ENCODE measurements at regions not wholly inside any gene's neighbourhood (a gene's known extent, or its start where the extent isn't known, plus 50 kb on each side); places are given as distances from the start of the nearest gene placed in this dataset.

DNA sequence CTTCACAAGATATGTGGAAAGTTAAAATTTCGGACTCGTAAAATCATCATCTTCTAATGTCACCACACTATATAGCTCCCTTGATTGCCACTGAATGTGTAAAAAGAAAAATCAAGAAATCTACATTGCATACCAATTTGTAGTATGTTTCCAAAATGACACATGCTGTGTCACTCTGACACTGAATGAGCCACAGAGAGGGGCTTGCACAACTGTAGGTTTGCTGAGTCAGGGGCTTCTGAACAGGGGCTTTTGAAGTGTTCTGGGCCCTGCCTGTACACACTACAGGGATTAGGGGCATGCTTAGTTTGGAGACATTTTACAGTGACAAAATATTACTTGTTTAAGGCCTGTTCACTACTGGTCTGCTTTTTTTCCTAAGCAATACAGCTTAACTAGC, 234.4 kb upstream of the GRAMD2B start:
- H3K9me3 ChIP-seq, result no peaks in the 10 kb centered on the region
- no peak for DNase-seq

DNA sequence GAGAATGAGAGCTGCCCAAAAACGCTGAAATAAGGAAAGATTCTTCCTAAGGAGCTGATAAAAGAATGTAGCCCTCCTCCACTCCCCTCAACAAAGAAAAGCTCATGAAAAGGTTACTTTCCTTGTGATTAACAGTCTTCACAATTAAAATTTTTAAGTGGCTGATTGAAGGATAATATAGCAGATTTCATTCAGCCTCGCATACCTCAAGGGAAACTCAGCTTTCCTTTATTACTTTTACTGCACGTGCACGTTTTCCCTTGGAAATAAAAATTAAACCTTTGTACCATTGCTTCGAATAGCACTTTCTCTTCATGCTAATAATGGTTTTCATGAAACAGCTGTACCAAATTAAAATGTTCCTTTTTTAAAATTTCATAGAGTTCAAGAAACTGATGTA, 234.0 kb upstream of the GRAMD2B start:
- no peak overlapping the region for H3K4me3 ChIP-seq
- intact Hi-C loops (cut with DNase I), result no loop called here
- H3K27me3 ChIP-seq, result no peaks in the 10 kb centered on the region
- ATAC-seq (no peak), DNase-seq (no peak)
- H3K4me1 ChIP-seq, result no peaks in the 10 kb centered on the region
- WGBS, 4 donors, result 79 to 82% (median 80%) methylated on average over 5 of the region's 5 CpGs
- H3K36me3 ChIP-seq, result no peaks in the 10 kb centered on the region
- no peak overlapping the region for H3K27ac ChIP-seq
- no peaks in the 10 kb centered on the region for H3K9me3 ChIP-seq
- no peak for TF ChIP-seq POLR2A (IDR thresholded peaks at IDR 0.05)
- TF ChIP-seq, protein P1, sequence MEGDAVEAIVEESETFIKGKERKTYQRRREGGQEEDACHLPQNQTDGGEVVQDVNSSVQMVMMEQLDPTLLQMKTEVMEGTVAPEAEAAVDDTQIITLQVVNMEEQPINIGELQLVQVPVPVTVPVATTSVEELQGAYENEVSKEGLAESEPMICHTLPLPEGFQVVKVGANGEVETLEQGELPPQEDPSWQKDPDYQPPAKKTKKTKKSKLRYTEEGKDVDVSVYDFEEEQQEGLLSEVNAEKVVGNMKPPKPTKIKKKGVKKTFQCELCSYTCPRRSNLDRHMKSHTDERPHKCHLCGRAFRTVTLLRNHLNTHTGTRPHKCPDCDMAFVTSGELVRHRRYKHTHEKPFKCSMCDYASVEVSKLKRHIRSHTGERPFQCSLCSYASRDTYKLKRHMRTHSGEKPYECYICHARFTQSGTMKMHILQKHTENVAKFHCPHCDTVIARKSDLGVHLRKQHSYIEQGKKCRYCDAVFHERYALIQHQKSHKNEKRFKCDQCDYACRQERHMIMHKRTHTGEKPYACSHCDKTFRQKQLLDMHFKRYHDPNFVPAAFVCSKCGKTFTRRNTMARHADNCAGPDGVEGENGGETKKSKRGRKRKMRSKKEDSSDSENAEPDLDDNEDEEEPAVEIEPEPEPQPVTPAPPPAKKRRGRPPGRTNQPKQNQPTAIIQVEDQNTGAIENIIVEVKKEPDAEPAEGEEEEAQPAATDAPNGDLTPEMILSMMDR (IDR thresholded peaks at IDR 0.05), result no peak

More for the DNA sequence above, 234.4 kb upstream of the GRAMD2B start:
- intact Hi-C loops (cut with DNase I), result no loop called here
- no peaks in the 10 kb centered on the region for H3K4me1 ChIP-seq
- 96 to 100% (median 97%) methylated on average over 2 of the region's 2 CpGs for WGBS, 4 donors
- no peak overlapping the region for H3K4me3 ChIP-seq
- no peak overlapping the region for H3K27ac ChIP-seq
- no peak for TF ChIP-seq POLR2A (IDR thresholded peaks at IDR 0.05)
- TF ChIP-seq, protein P1 (IDR thresholded peaks at IDR 0.05), result no peak
- no peaks in the 10 kb centered on the region for H3K27me3 ChIP-seq
- H3K36me3 ChIP-seq, result no peaks in the 10 kb centered on the region
- ATAC-seq, result no peak

DNA sequence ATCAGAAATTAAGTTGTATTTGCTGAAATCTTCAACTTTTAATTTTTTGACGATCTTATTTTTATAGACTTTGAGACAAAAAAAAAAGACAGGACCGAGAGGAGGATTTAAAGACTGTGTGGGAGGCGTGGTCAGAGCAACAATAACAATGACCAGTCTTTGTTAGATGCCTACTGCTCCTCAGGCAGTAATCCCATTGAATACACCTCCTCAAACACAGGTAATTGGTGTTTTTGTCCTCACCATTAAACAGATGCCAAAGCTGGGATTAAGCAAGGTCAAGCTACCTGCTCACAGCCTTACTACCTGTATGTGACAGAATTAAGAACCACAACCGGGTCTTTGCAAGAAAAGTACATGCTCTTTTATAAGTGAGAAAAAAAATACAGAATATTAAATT, 233.3 kb upstream of the GRAMD2B start:
- Histone ChIP-seq H3K4me3 (no peak overlapping the region), H3K4me1 (no peaks in the 10 kb centered on the region), H3K27ac (no peak overlapping the region), H3K27me3 (no peaks in the 10 kb centered on the region), H3K9me3 (no peaks in the 10 kb centered on the region), H3K36me3 (no peaks in the 10 kb centered on the region)
- 75 to 82% (median 79%) methylated on average over 4 of the region's 4 CpGs for WGBS, 4 donors
- intact Hi-C loops (cut with DNase I), result no loop called here
- ATAC-seq (no peak), DNase-seq (no peak)
- TF ChIP-seq, protein P1 (IDR thresholded peaks at IDR 0.05), result no peak
- TF ChIP-seq POLR2A (IDR thresholded peaks at IDR 0.05), result no peak

DNA sequence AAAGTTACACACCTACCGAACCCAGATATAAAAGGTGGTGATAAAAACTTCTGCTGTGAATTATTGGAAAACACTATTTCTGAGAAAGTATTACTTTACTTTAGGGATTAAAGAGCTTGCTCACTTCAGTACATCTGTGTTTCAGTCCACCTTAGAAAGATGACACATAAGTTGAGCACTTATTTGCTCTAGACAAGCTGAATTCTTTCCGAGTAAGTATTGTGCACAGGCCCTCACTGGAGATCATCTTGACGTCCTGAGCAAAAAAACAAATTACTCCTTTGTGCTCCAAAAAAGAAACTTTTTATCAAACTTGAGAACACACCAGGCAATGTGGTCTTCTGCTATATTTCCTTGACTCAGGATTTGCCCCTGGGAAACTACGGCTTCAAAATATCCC, 231.0 kb upstream of the GRAMD2B start:
- H3K27ac ChIP-seq, result no peak overlapping the region
- H3K27me3 ChIP-seq, result no peaks in the 10 kb centered on the region
- H3K4me1 ChIP-seq, result no peaks in the 10 kb centered on the region
- ATAC-seq, result no peak
- no peak overlapping the region for H3K4me3 ChIP-seq
- no peak for DNase-seq
- no peaks in the 10 kb centered on the region for H3K9me3 ChIP-seq
- WGBS, 4 donors, result 86 to 91% (median 89%) methylated on average over 4 of the region's 4 CpGs
- H3K36me3 ChIP-seq, result no peaks in the 10 kb centered on the region
- TF ChIP-seq, protein P1 (IDR thresholded peaks at IDR 0.05), result no peak
- TF ChIP-seq POLR2A (IDR thresholded peaks at IDR 0.05), result no peak
- intact Hi-C loops (cut with DNase I), result no loop called here
